ENCODE measurements at regions not wholly inside any gene's neighbourhood (a gene's known extent, or its start where the extent isn't known, plus 50 kb on each side); places are given as distances from the start of the nearest gene placed in this dataset.

DNA sequence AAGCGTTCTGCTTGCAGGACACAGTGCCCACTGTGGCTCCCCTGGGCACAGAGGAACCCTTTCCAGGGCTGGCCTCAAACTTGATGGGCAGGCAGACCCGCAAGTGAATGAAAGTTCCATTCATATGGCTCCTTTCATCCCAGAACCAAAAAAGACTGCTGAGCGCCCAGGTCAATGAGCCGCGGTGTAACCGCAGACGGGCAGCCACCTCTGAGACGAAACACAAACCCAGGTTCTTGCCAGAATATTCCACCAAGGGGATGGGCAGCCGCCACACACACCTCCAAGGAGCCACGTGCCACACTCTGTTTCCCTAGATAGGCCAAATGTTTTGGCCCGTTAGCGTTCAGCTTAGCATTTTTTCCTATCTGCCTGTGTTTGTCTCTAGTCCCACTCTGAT lies 82.8 kb upstream of the IGF1R start:
- ATAC-seq (no peak), DNase-seq (no peak)
- Mint-ChIP-seq H3K36me3 (ENCODE audit: low read depth) (no peaks in the 10 kb centered on the region), H3K4me1 (no peaks in the 10 kb centered on the region), H3K27ac (no peak overlapping the region), H3K4me3 (no peak overlapping the region), H3K27me3 (peaks cover 56% of the 10 kb centered on the region)
- no peaks in the 10 kb centered on the region for H3K9me3 ChIP-seq (ENCODE audit: control insufficient read depth, low read length, poor library complexity, severe bottlenecking)

DNA sequence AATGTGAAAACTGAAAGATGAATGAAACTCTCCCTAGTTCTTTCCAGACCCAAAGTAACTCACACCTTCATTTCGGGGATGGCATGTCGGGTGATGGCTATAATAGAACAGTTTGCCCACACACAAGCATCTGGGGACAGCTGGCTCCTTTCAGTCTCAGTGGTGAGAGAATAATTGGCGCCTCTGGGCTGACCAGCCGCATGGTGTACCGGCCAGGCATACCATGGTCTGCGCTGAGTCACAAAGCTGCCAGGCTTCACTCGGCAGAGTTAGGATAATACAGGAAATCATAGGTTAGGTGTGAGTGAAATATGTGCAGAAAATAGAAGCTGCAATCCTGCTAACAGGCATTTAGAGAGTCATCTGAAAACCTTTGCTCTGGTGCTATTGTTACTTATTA lies 80.4 kb upstream of the IGF1R start:
- ATAC-seq: no peak
- Mint-ChIP-seq H3K36me3 (ENCODE audit: low read depth) (no peaks in the 10 kb centered on the region), H3K4me3 (no peak overlapping the region), H3K27ac (no peak overlapping the region), H3K4me1 (no peaks in the 10 kb centered on the region), H3K27me3 (peaks cover 44% of the 10 kb centered on the region)
- H3K9me3 ChIP-seq (ENCODE audit: control insufficient read depth, low read length, poor library complexity, severe bottlenecking): no peaks in the 10 kb centered on the region
- no peak for DNase-seq

DNA sequence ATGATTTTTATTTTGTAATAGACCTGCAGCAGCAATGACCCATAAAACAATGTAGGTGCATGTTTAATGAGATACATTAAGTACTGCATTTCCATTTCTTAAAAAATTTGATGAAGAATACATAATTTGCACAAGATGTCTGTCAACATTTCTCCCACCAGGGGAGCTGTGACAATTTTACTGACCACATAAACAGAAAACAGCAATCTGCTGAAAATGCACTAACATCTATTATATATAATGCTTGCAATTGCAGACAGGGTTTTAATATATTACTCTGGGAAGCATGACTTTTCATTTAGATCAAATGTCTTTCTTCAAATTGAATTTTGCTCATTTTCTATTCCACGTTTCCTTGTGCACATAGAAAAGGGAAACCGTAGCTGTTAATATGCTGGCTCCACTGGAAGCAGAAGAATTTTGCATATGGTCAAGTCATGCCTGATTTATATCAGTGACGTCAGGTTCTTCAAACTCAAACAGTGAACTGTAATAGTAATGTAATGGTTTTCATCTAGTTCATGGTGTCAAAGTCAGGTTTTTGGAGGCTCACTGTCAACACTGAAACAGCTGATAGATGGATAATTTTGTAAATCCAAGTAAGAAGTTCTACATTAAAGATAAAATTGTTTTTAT lies 79.8 kb upstream of the IGF1R start:
- Mint-ChIP-seq H3K27me3 (peaks cover 43% of the 10 kb centered on the region), H3K27ac (no peak overlapping the region), H3K36me3 (ENCODE audit: low read depth) (no peaks in the 10 kb centered on the region), H3K4me1 (no peaks in the 10 kb centered on the region), H3K4me3 (no peak overlapping the region)
- ATAC-seq: no peak
- DNase-seq: no peak
- H3K9me3 ChIP-seq (ENCODE audit: control insufficient read depth, low read length, poor library complexity, severe bottlenecking): no peaks in the 10 kb centered on the region

- ATAC-seq: no peak
- Mint-ChIP-seq H3K4me1 (no peaks in the 10 kb centered on the region), H3K36me3 (ENCODE audit: low read depth) (no peaks in the 10 kb centered on the region), H3K4me3 (no peak overlapping the region), H3K27me3 (peaks cover 38% of the 10 kb centered on the region), H3K27ac (no peak overlapping the region)
- no peaks in the 10 kb centered on the region for H3K9me3 ChIP-seq (ENCODE audit: control insufficient read depth, low read length, poor library complexity, severe bottlenecking)
- no peak for DNase-seq
Observed at GRCh38 chr15:98570119-98570518, 78.2 kb upstream of the IGF1R start.

DNA sequence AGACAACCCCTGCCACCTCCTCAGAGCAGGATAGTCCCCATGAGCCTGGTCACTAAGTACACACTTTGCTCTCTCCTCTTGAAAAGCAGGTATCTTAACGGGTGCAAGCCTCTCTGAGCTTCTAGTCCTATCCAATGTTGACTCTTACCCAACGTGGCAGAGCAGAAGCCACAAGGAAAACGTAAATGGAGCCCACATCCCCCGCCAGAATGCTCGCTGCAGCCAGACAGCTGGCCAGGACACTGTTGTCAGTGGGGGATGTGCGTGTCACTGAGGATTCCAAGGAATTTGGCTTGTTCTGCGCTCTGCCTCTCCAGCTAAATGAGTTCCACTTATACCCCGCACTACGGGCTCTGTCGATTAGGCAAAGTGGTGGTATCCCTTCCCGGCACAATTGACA lies 67.8 kb upstream of the IGF1R start:
- no peaks in the 10 kb centered on the region for H3K4me1 Mint-ChIP-seq
- ATAC-seq (no peak), DNase-seq (no peak)
- no peak overlapping the region for H3K27ac Mint-ChIP-seq
- no peaks in the 10 kb centered on the region for H3K9me3 ChIP-seq (ENCODE audit: control insufficient read depth, low read length, poor library complexity, severe bottlenecking)
- peaks cover 47% of the 10 kb centered on the region for H3K27me3 Mint-ChIP-seq
- H3K4me3 Mint-ChIP-seq: no peak overlapping the region
- H3K36me3 Mint-ChIP-seq (ENCODE audit: low read depth): no peaks in the 10 kb centered on the region

DNA sequence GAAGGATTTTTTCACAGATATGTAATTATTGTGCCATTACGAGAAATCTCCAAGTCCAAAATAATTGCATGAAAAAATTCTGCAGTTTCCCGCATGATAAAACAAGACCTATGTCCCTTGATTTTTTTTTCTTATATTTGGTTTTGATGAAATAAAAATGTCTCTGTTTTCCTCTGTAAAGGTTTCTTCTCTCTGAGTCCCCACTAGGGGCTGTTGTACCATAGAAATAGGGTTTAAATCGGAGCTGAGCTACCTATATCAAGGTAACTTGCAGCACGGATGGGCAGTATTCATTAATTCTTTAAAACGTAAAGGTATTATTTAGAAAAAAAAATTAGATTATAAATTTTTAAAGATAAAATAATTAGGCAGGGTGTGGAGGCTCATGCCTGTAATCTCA lies 66.6 kb upstream of the IGF1R start:
- no peaks in the 10 kb centered on the region for H3K9me3 ChIP-seq (ENCODE audit: control insufficient read depth, low read length, poor library complexity, severe bottlenecking)
- Mint-ChIP-seq H3K4me3 (no peak overlapping the region), H3K4me1 (peaks cover 4% of the 10 kb centered on the region), H3K36me3 (ENCODE audit: low read depth) (no peaks in the 10 kb centered on the region), H3K27me3 (peaks cover 53% of the 10 kb centered on the region), H3K27ac (no peak overlapping the region)
- DNase-seq: no peak
- no peak for ATAC-seq

GRCh38 chr15:98582900-98583554 lies 65.3 kb upstream of the IGF1R start:
- DNase-seq: no peak
- H3K9me3 ChIP-seq (ENCODE audit: control insufficient read depth, low read length, poor library complexity, severe bottlenecking): no peaks in the 10 kb centered on the region
- ATAC-seq: no peak
- peaks cover 53% of the 10 kb centered on the region for H3K27me3 Mint-ChIP-seq
- peaks cover 4% of the 10 kb centered on the region for H3K4me1 Mint-ChIP-seq
- no peaks in the 10 kb centered on the region for H3K36me3 Mint-ChIP-seq (ENCODE audit: low read depth)
- no peak overlapping the region for H3K27ac Mint-ChIP-seq
- no peak overlapping the region for H3K4me3 Mint-ChIP-seq

DNA sequence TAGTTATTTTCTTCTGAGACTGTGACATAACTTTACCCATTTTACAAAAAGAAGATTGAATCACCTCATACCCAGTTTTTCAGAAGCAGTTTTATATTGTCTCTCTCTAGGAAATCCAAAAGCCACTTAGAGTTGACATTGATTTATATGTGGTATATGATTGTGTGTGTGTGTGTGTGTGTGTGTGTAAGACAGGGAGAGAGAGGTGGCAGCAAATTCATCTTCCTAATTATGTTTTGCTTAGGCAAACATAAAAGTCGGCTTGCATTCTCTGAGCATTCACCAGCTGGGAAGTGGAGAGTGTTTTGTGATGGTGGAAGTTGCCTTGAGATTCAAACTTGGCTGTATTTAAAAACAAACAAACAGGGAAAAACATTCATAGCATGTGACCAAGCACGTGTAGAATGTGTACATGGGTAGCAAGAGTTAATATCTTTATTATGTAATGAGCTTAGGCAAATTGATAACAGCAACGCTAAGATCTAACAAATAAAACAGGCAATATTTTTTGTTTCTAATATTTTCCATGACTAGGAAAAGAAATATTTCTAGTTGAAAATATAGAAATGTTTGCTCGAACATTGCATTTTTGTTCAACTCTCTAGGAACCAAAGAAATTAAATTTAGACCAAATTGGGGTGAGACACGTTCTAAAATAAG lies 64.4 kb upstream of the IGF1R start:
- Mint-ChIP-seq H3K4me1 (peaks cover 4% of the 10 kb centered on the region), H3K4me3 (no peak overlapping the region), H3K36me3 (ENCODE audit: low read depth) (no peaks in the 10 kb centered on the region), H3K27ac (no peak overlapping the region), H3K27me3 (peaks cover 52% of the 10 kb centered on the region)
- ATAC-seq: no peak
- no peaks in the 10 kb centered on the region for H3K9me3 ChIP-seq (ENCODE audit: control insufficient read depth, low read length, poor library complexity, severe bottlenecking)
- no peak for DNase-seq

DNA sequence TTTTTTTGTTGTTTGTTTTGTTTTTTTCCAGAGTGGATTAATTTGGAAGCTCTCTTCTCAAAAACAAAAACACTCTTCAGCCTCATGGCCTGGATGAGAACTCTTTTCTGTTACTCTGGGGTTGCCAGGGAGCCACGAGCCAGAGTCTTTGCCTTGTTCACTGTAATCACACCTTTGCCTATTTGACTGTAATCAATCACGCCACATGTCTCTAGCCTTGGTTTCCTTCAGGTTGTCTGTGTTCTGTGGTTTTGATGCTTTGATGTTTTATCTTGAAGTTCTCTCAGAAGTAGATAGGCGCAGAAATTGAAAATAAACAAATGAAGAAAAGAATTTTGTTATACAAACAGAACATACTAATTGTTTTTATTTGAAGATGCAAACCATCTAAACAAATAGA lies 62.3 kb upstream of the IGF1R start:
- DNase-seq: no peak
- Mint-ChIP-seq H3K36me3 (ENCODE audit: low read depth) (no peaks in the 10 kb centered on the region), H3K27me3 (peaks cover 58% of the 10 kb centered on the region), H3K4me3 (no peak overlapping the region), H3K4me1 (peaks cover 4% of the 10 kb centered on the region), H3K27ac (no peak overlapping the region)
- peak; percentile 50 for ATAC-seq
- no peaks in the 10 kb centered on the region for H3K9me3 ChIP-seq (ENCODE audit: control insufficient read depth, low read length, poor library complexity, severe bottlenecking)

DNA sequence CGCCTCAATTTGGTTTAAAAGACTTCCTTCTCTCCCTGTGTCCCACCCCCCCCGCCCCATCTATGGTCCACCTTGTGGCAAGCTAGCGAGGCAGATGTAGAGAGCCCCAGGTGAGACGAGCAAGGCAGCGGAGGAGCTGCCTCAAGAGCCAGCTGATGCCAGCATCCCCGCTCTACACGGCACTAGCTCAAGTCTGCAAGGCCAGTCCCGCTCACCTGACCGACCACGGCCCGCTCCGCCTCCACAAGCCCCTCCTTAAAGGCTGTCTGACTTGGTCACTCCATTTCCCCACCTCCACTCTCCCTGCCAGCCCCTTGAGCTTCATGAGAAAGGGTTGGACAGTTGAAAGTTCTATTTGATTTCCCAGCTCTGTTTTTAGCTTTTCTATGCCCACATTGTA lies 56.2 kb upstream of the IGF1R start:
- Mint-ChIP-seq H3K27ac (no peak overlapping the region), H3K27me3 (peaks cover 47% of the 10 kb centered on the region), H3K4me1 (peaks cover 2% of the 10 kb centered on the region), H3K36me3 (ENCODE audit: low read depth) (no peaks in the 10 kb centered on the region), H3K4me3 (no peak overlapping the region)
- ATAC-seq (no peak), DNase-seq (no peak)
- no peaks in the 10 kb centered on the region for H3K9me3 ChIP-seq (ENCODE audit: control insufficient read depth, low read length, poor library complexity, severe bottlenecking)

DNA sequence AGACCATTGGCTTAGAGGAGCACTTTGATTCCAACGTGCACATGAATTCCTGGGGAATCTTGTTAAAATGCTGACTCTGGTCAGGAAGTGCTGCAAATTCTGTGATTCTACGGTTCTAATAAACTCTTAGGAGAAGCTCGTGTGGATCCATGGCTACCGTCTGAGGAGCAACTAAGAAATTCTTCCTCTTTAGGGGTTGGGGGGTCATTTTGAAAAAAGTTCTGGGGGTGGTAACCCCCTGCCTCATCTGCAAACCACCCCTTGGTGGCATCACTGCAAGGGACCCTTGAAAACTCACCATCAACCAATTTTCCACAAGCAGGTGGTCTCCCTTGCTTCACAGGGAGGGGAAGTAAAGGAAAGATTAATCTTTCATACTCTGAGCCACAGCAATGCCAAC lies 52.2 kb upstream of the IGF1R start:
- ATAC-seq (no peak), DNase-seq (no peak)
- Mint-ChIP-seq H3K4me3 (no peak overlapping the region), H3K27ac (no peak overlapping the region), H3K36me3 (ENCODE audit: low read depth) (no peaks in the 10 kb centered on the region), H3K4me1 (peaks cover 11% of the 10 kb centered on the region), H3K27me3 (peaks cover 39% of the 10 kb centered on the region)
- no peaks in the 10 kb centered on the region for H3K9me3 ChIP-seq (ENCODE audit: control insufficient read depth, low read length, poor library complexity, severe bottlenecking)

GRCh38 chr15:98596885-98597392 lies 51.4 kb upstream of the IGF1R start:
- H3K9me3 ChIP-seq (ENCODE audit: control insufficient read depth, low read length, poor library complexity, severe bottlenecking): no peaks in the 10 kb centered on the region
- no peak for ATAC-seq
- no peak overlapping the region for H3K4me3 Mint-ChIP-seq
- H3K27me3 Mint-ChIP-seq: peaks cover 30% of the 10 kb centered on the region
- no peak for DNase-seq
- no peaks in the 10 kb centered on the region for H3K36me3 Mint-ChIP-seq (ENCODE audit: low read depth)
- H3K27ac Mint-ChIP-seq: no peak overlapping the region
- H3K4me1 Mint-ChIP-seq: peaks cover 11% of the 10 kb centered on the region

DNA sequence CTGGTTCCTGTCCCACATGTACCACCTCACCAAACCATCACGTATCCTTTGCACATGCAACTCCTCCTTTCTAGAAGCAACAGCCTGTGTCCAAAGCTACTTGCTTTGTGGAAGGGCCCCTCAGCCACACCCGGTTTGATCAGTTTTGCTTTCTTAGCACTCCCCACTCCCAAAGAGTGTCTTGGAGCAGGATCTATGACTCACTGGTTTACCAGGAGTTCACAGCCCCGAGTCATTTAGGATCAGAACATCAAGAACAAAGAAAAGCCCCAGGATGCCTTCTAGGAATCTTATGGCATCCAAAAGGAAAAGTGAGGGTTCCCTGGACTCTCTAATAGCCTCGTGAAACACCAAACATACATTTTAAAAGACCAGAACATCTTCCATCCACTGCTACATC lies 50.7 kb upstream of the IGF1R start:
- H3K4me1 Mint-ChIP-seq: peaks cover 9% of the 10 kb centered on the region
- DNase-seq (no peak), ATAC-seq (no peak)
- no peaks in the 10 kb centered on the region for H3K9me3 ChIP-seq (ENCODE audit: control insufficient read depth, low read length, poor library complexity, severe bottlenecking)
- peaks cover 23% of the 10 kb centered on the region for H3K27me3 Mint-ChIP-seq
- H3K36me3 Mint-ChIP-seq (ENCODE audit: low read depth): no peaks in the 10 kb centered on the region
- no peak overlapping the region for H3K27ac Mint-ChIP-seq
- H3K4me3 Mint-ChIP-seq: no peak overlapping the region

Measured in T-helper 17 cell (primary cell).